K562 (cell line): ENCODE measurements at regions not wholly inside any gene's neighbourhood (a gene's known extent, or its start where the extent isn't known, plus 50 kb on each side); places are given as distances from the start of the nearest gene placed in this dataset.

ENCODE experiments used
- ATAC-seq: fragments of 200-7000 bp; cut with Tn5 transposase; 3 replicates; pipeline ENCODE4 v1.9.1; 2020; ENCODE audit warnings: moderate library complexity
- BruUV-seq: library from RNA; stranded (reverse); fragments of 400-500 nt; replicated peaks from 2 replicates; lab custom pipeline; 2021; lab: Mats Ljungman, UMichigan
- CTCF ChIA-PET: fragments of 300-600 bp; formaldehyde crosslinking; extraction: SDS; loops from one replicate; lab custom pipeline; 2021; ENCODE audit warnings: low intra/inter-chr PET ratio; lab: Yijun Ruan, JAX
- POLR2A ChIA-PET: fragments of 300-600, 350-650 bp; sonication (Branson Sonifier 250); formaldehyde crosslinking; extraction: SDS; loops from one replicate; lab custom pipeline; 2021; ENCODE audit warnings: antibody characterized with exemption, inconsistent platforms; lab: Yijun Ruan, JAX
- DNase-seq, 4 experiments: peaks; one replicate each; pipeline versions ENCODE4 v3.0.0 to v3.0.0-alpha.2; 2011 to 2018; ENCODE audit warnings: low spot score in 3 of 4, mixed read lengths in 3 of 4; ENCODE audit errors: extremely low read depth in 1 of 4
- FAIRE-seq: peaks from 2 replicates; lab custom pipeline; 2011; peaks lifted over from hg19 to GRCh38; lab: Jason Lieb, UNC
- H2AFZ ChIP-seq: 2 replicates; pipeline ENCODE4 v1.6.0; 2011; ENCODE audit warnings: low read depth, low read length, control low read depth, inconsistent platforms
- H3K27ac ChIP-seq: fragments of 200-600 bp; 3 replicates; pipeline ENCODE4 v1.8.0; 2011; ENCODE audit warnings: low read depth, mild to moderate bottlenecking, control low read depth, inconsistent platforms, low read length, moderate library complexity, mixed read lengths; ENCODE audit errors: extremely low read depth
- H3K27me3 ChIP-seq, 2 experiments: fragments of 300-600 bp in 1 of 2; 2 replicates in 1 of 2; 3 replicates in 1 of 2; pipeline versions ENCODE4 v1.6.0 to v1.8.0; 2011; ENCODE audit warnings: inconsistent platforms in 2 of 2, low read length in 2 of 2, mild to moderate bottlenecking in 1 of 2, mixed read lengths in 1 of 2, moderate library complexity in 1 of 2; ENCODE audit not compliant: control insufficient read depth in 2 of 2, insufficient read depth in 2 of 2
- H3K36me3 ChIP-seq: fragments of 300-600 bp; 3 replicates; pipeline ENCODE4 v1.8.0; 2011; ENCODE audit warnings: mild to moderate bottlenecking, low read length, inconsistent platforms; ENCODE audit not compliant: control insufficient read depth, insufficient read depth
- H3K4me1 ChIP-seq, 2 experiments: fragments of 200-600 bp in 1 of 2; replicated peaks in 1 of 2; 2 replicates in 1 of 2; 3 replicates in 1 of 2; pipeline versions ENCODE4 v1.5.1 to v1.8.0; 2011; ENCODE audit warnings: inconsistent platforms in 2 of 2, low read length in 2 of 2, mild to moderate bottlenecking in 1 of 2, mixed read lengths in 1 of 2, moderate library complexity in 1 of 2; ENCODE audit not compliant: control insufficient read depth in 2 of 2, insufficient read depth in 2 of 2
- H3K4me2 ChIP-seq: 2 replicates; pipeline ENCODE4 v1.6.1; 2011; ENCODE audit warnings: low read length, control low read depth, inconsistent platforms, mixed read lengths; ENCODE audit not compliant: insufficient read depth
- H3K4me3 ChIP-seq: fragments of 200-600 bp; sonication (generic), shearing (Covaris generic); 2 replicates; pipeline ENCODE4 v1.5.1; 2016; ENCODE audit warnings: control low read depth, inconsistent platforms
- H3K79me2 ChIP-seq: fragments of 200-600 bp; 3 replicates; pipeline ENCODE4 v1.8.0; 2011; ENCODE audit warnings: low read length, inconsistent platforms; ENCODE audit not compliant: control insufficient read depth, insufficient read depth
- H3K9ac ChIP-seq, 2 experiments: 2 replicates each; pipeline versions ENCODE4 v1.6.0 to v1.6.1; 2011; ENCODE audit warnings: low read depth in 2 of 2, low read length in 2 of 2, control low read depth in 1 of 2, inconsistent platforms in 1 of 2, mild to moderate bottlenecking in 1 of 2, mixed read lengths in 1 of 2; ENCODE audit not compliant: insufficient read depth in 1 of 2
- H3K9me1 ChIP-seq: one replicate; pipeline ENCODE4 v1.6.0; 2011; ENCODE audit warnings: inconsistent platforms, mild to moderate bottlenecking, low read length, moderate library complexity; ENCODE audit not compliant: control insufficient read depth, insufficient read depth
- H3K9me3 ChIP-seq: replicated peaks from 2 replicates; pipeline ENCODE4 v1.5.1; 2011; ENCODE audit warnings: low read depth, low read length, inconsistent platforms; ENCODE audit not compliant: control insufficient read depth, insufficient read depth
- H4K20me1 ChIP-seq: replicated peaks from 2 replicates; pipeline ENCODE4 v1.6.1; 2011; ENCODE audit warnings: low read length, inconsistent platforms, mixed read lengths; ENCODE audit not compliant: control insufficient read depth, insufficient read depth
- E2F6 ChIP-seq, 2 experiments: IDR thresholded peaks; 2 replicates each; pipeline ENCODE4 v1.6.1; 2011; ENCODE audit warnings: borderline replicate concordance in 1 of 2, control low read depth in 1 of 2, low read depth in 1 of 2, low read length in 1 of 2, mild to moderate bottlenecking in 1 of 2, mixed read lengths in 1 of 2, moderate library complexity in 1 of 2; ENCODE audit not compliant: insufficient read depth in 1 of 2, insufficient read length in 1 of 2, poor library complexity in 1 of 2, severe bottlenecking in 1 of 2; ENCODE audit errors: extremely low read depth in 1 of 2
- FOXK2 ChIP-seq, 2 experiments: fragments of 450-650 bp; IDR thresholded peaks in 1 of 2; conservative IDR thresholded peaks in 1 of 2; 2 replicates each; pipeline ENCODE4 v1.6.1; 2016; ENCODE audit warnings: low read depth in 2 of 2, mild to moderate bottlenecking in 1 of 2
- JUND ChIP-seq, 2 experiments: IDR thresholded peaks; 2 replicates in 1 of 2; 3 replicates in 1 of 2; pipeline ENCODE4 v1.6.1; 2011; ENCODE audit warnings: borderline replicate concordance in 2 of 2, low read depth in 2 of 2, low read length in 2 of 2, improper control_type of control experiment in 1 of 2, missing biosample characterization in 1 of 2, missing genetic modification characterization in 1 of 2, missing genetic modification reagents in 1 of 2
- MEIS2 ChIP-seq: fragments of 450-650 bp; IDR thresholded peaks from 2 replicates; pipeline ENCODE4 v1.6.1; 2014; ENCODE audit warnings: mild to moderate bottlenecking; ENCODE audit not compliant: partially characterized antibody
- NFIX ChIP-seq: fragments of 250-450 bp; sonication (Bioruptor Pico); IDR thresholded peaks from 2 replicates; pipeline ENCODE4 v1.4.0; 2020; ENCODE audit warnings: low read depth, mild to moderate bottlenecking, moderate library complexity
- PURB ChIP-seq: sonication (generic); formaldehyde crosslinking; IDR thresholded peaks from 2 replicates; pipeline ENCODE4 v1.9.0; 2021; ENCODE audit warnings: low read depth, mild to moderate bottlenecking, missing genetic modification reagents
- TCF7 ChIP-seq: sonication (generic); IDR thresholded peaks from 2 replicates; pipeline ENCODE4 v1.6.1; 2016; ENCODE audit warnings: antibody characterized with exemption, borderline replicate concordance
- ZBTB33 ChIP-seq: sonication (generic); formaldehyde crosslinking; IDR thresholded peaks from 2 replicates; pipeline ENCODE4 v1.8.1; 2023; ENCODE audit warnings: mild to moderate bottlenecking, missing genetic modification reagents
- ZNF124 ChIP-seq: sonication (generic); formaldehyde crosslinking; IDR thresholded peaks from 2 replicates; pipeline ENCODE4 v1.8.1; 2022; ENCODE audit warnings: missing genetic modification reagents
- ZNF212 ChIP-seq: fragments of 450-650 bp; formaldehyde crosslinking; IDR thresholded peaks from 2 replicates; pipeline ENCODE4 v1.4.0; 2020; ENCODE audit warnings: mild to moderate bottlenecking
- WGBS: fragments of 100-300 bp; shearing (Covaris generic); methylation state at CpG from one replicate; pipeline ENCODE4 v1.1.6; 2016; ENCODE audit warnings: low coverage, mixed read lengths; ENCODE audit not compliant: insufficient coverage; ENCODE audit errors: missing lambda C conversion rate; 5-methylcytosine and 5-hydroxymethylcytosine counted together
- in situ Hi-C: fragments of 300-500 bp; cut with MboI; formaldehyde crosslinking; loops from 4 replicates; pipeline ENCODE4 v1.15.0; 2018; ENCODE audit warnings: inconsistent platforms, mixed read lengths
- intact Hi-C: fragments of 100-400 bp; cut with micrococcal nuclease; formaldehyde crosslinking; loops from 2 replicates; pipeline ENCODE4 v1.14.2; 2022

DNA sequence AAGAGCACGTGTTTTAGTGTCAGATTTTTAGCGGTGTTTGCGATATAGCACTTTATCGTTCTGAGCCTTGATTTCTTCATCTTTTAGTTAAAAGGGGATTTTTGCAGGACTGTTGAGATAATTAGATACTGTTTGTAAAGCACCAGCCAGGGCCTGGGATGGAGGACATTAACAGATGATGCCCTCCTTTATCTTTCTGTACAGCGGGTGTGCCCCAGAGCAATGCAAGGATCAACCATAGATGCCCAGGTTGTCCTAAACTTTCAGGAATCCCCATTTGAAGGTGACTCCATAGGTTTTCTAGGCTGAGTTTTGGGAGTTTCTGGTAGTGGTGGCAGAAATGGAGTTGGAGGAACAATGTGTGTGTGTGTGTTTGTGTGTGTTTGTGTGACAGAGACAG, 97.0 kb upstream of the SPRED2 start:
- TF ChIP-seq ZBTB33 (CRISPR knock-in tag) = 0 out of 2 replicates have a peak, but pooled peaks have one; percentile 28
- no peak for TF ChIP-seq ZNF124 (CRISPR knock-in tag)
- Histone ChIP-seq H3K9me3 (peaks cover 7% of the 10 kb centered on the region; the same call in 1 of the 2 replicates), H3K27ac (no peak overlapping the region), H3K4me3 (no peak overlapping the region), H3K27me3 (no peaks in the 10 kb centered on the region), H3K79me2 (no peaks in the 10 kb centered on the region), H3K9me1 (no peaks in the 10 kb centered on the region), H3K9ac (no peak overlapping the region), H3K4me1 (peaks cover 19 to 25% of the 10 kb centered on the region in 2 experiments), H3K36me3 (no peaks in the 10 kb centered on the region), H2AFZ (no peak overlapping the region), H4K20me1 (no peaks in the 10 kb centered on the region), H3K4me2 (no peak overlapping the region)
- 89% methylated on average over 5 of the region's 5 CpGs for WGBS
- FAIRE-seq = no peak
- in situ Hi-C loops = no loop called here
- ChIA-PET CTCF (no interaction called here), POLR2A (interaction anchor here (0.6 to 1.1 kb wide), 2 partner anchors 11 to 93 kb away, joined by 3 read pairs; no protein-coding TSS in a partner anchor)
- intact Hi-C loops = no loop called here
- no peak for ATAC-seq
- no TSS peak for BruUV-seq
- no peak for DNase-seq

DNA sequence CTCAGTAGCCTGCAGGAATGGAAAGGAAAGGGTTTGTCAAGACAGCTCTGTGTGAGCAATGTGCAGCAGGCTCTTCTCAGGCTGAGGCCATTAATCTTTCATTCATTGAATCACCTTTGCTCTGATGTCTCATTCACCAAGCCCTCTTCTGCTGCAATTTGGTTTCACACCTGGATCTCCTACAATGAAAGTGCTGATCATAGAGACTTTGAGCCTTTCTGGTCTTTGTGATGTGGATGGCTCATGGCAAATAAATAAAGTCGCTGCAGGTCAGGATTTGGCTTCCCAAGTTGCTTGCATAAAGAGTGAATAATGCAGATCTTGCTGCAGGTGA, 95.8 kb upstream of the SPRED2 start:
- 19% methylated on average over 1 of the region's 1 CpG for WGBS
- Histone ChIP-seq H3K4me3 (no peak overlapping the region), H3K4me2 (peak overlapping the region; percentile 75), H3K36me3 (no peaks in the 10 kb centered on the region), H3K79me2 (no peaks in the 10 kb centered on the region), H3K9me1 (no peaks in the 10 kb centered on the region), H2AFZ (peak overlapping the region; percentile 72), H3K9me3 (peaks cover 7% of the 10 kb centered on the region; the same call in 1 of the 2 replicates), H3K27ac (peak overlapping the region; percentile 63; the same call in 1 of the 3 replicates), H3K9ac (peak overlapping the region; percentile 14 to 38; a peak in 1 of 4 replicates), H4K20me1 (no peaks in the 10 kb centered on the region), H3K4me1 (peaks cover 18 to 25% of the 10 kb centered on the region in 2 experiments), H3K27me3 (no peaks in the 10 kb centered on the region)
- in situ Hi-C loops (no loop called here), intact Hi-C loops (loop anchor here (1.0 kb wide), 1 partner anchor 44 kb away; no protein-coding TSS in a partner anchor)
- ATAC-seq (no peak), DNase-seq (no peak), FAIRE-seq (no peak)
- ChIA-PET POLR2A (interaction anchor here (0.8 to 1.8 kb wide), 6 partner anchors 8 to 108 kb away, joined by 3 to 8 read pairs (median 6); no protein-coding TSS in a partner anchor), CTCF (no interaction called here)
- no TSS peak for BruUV-seq
- no peak for TF ChIP-seq PURB
- 0 out of 4 replicates have a peak, but pooled peaks of 1 of the 2 experiments have one; percentile 1 for TF ChIP-seq FOXK2 (conservative IDR thresholded peaks at IDR 0.05 in 1 of 2, IDR thresholded peaks at IDR 0.05 in 1 of 2; ENCODE audit: low read depth in 2 of 2)
- TF ChIP-seq ZNF212 (CRISPR knock-in tag) = no peak
- no peak for TF ChIP-seq JUND (IDR thresholded peaks at IDR 0.05; ENCODE audit: borderline replicate concordance, low read depth, low read length)
- no peak for TF ChIP-seq JUND (tag; IDR thresholded peaks at IDR 0.05; ENCODE audit: borderline replicate concordance, low read depth, low read length)
- TF ChIP-seq MEIS2 = peak; percentile 42
- TF ChIP-seq TCF7 = no peak
- no peak for TF ChIP-seq NFIX (CRISPR knock-in tag)
- no peak for TF ChIP-seq E2F6 (IDR thresholded peaks at IDR 0.05; ENCODE audit: borderline replicate concordance in 1 of 2, extremely low read depth in 1 of 2, insufficient read depth in 1 of 2, insufficient read length in 1 of 2, low read depth in 1 of 2, low read length in 1 of 2, poor library complexity in 1 of 2, severe bottlenecking in 1 of 2)
